Left ventricle myocardium inferior (tissue), 1 donor: ENCODE measurements at regions not wholly inside any gene's neighbourhood (a gene's known extent, or its start where the extent isn't known, plus 50 kb on each side); places are given as distances from the start of the nearest gene placed in this dataset.

Source experiments
- DNase-seq: peaks from one replicate; pipeline ENCODE4 v3.0.0-alpha.2; 2020
- H3K27ac ChIP-seq: fragments of 200-600 bp; replicated peaks from 2 replicates; pipeline ENCODE4 v1.8.0; 2021
- H3K27me3 ChIP-seq: fragments of 200-600 bp; 2 replicates; pipeline ENCODE4 v1.8.0; 2021; ENCODE audit warnings: low read depth
- H3K36me3 ChIP-seq: fragments of 200-600 bp; 2 replicates; pipeline ENCODE4 v1.8.0; 2021
- H3K4me1 ChIP-seq: fragments of 200-600 bp; 2 replicates; pipeline ENCODE4 v1.8.0; 2021
- H3K4me3 ChIP-seq: fragments of 200-600 bp; 2 replicates; pipeline ENCODE4 v1.8.0; 2021; ENCODE audit warnings: mild to moderate bottlenecking, moderate library complexity
- H3K9me3 ChIP-seq: fragments of 200-600 bp; replicated peaks from 2 replicates; pipeline ENCODE4 v1.8.0; 2021
- CTCF ChIP-seq: fragments of 200-600 bp; IDR thresholded peaks from 2 replicates; pipeline ENCODE4 v1.8.0; 2021; ENCODE audit warnings: antibody characterized with exemption, mild to moderate bottlenecking, borderline replicate concordance
- intact Hi-C: fragments of 100-400 bp; cut with micrococcal nuclease; formaldehyde crosslinking; loops from one replicate; pipeline ENCODE4 v1.11.0; 2022
- donor health status: DM: no; HTN: yes; CAD: no; lungs with severe emphysema.

- intact Hi-C loops = no loop called here
- no peak for TF ChIP-seq CTCF
- no peak overlapping the region for H3K27ac ChIP-seq
Observed at GRCh38 chr1:78237364-78237916, 191.7 kb downstream of the GIPC2 start.

GRCh38 chr1:78240191-78240590 is 194.4 kb downstream of the GIPC2 start:
- Histone ChIP-seq H3K27me3 (no peaks in the 10 kb centered on the region), H3K27ac (no peak overlapping the region), H3K9me3 (peaks cover 17% of the 10 kb centered on the region), H3K36me3 (no peaks in the 10 kb centered on the region), H3K4me1 (no peaks in the 10 kb centered on the region), H3K4me3 (no peak overlapping the region)
- DNase-seq = no peak
- no peak for TF ChIP-seq CTCF
- intact Hi-C loops = no loop called here

More at GRCh38 chr1:78237364-78237916, 191.7 kb downstream of the GIPC2 start:
- no peaks in the 10 kb centered on the region for H3K27me3 ChIP-seq
- H3K36me3 ChIP-seq = no peaks in the 10 kb centered on the region
- no peaks in the 10 kb centered on the region for H3K4me1 ChIP-seq
- peaks cover 17% of the 10 kb centered on the region for H3K9me3 ChIP-seq
- no peak for DNase-seq
- H3K4me3 ChIP-seq = no peak overlapping the region

GRCh38 chr1:78240755-78241154 is 195.0 kb downstream of the GIPC2 start:
- no peak for DNase-seq
- intact Hi-C loops = no loop called here
- no peak for TF ChIP-seq CTCF
- Histone ChIP-seq H3K4me1 (no peaks in the 10 kb centered on the region), H3K4me3 (no peak overlapping the region), H3K27ac (no peak overlapping the region), H3K36me3 (no peaks in the 10 kb centered on the region), H3K9me3 (peaks cover 17% of the 10 kb centered on the region), H3K27me3 (no peaks in the 10 kb centered on the region)

GRCh38 chr1:78247079-78247478 is 201.3 kb downstream of the GIPC2 start:
- intact Hi-C loops = no loop called here
- H3K27me3 ChIP-seq = no peaks in the 10 kb centered on the region
- H3K36me3 ChIP-seq = no peaks in the 10 kb centered on the region
- no peak overlapping the region for H3K4me3 ChIP-seq
- H3K4me1 ChIP-seq = no peaks in the 10 kb centered on the region
- DNase-seq = no peak
- TF ChIP-seq CTCF = no peak
- peaks cover 11% of the 10 kb centered on the region for H3K9me3 ChIP-seq
- no peak overlapping the region for H3K27ac ChIP-seq

- Histone ChIP-seq H3K36me3 (no peaks in the 10 kb centered on the region), H3K27me3 (no peaks in the 10 kb centered on the region), H3K27ac (no peak overlapping the region), H3K4me3 (no peak overlapping the region), H3K9me3 (peaks cover 11% of the 10 kb centered on the region), H3K4me1 (no peaks in the 10 kb centered on the region)
- TF ChIP-seq CTCF = no peak
- no peak for DNase-seq
- intact Hi-C loops = no loop called here
Observed at GRCh38 chr1:78250201-78250600, 204.4 kb downstream of the GIPC2 start.

GRCh38 chr1:78254517-78254916 is 208.8 kb downstream of the GIPC2 start:
- Histone ChIP-seq H3K27ac (no peak overlapping the region), H3K36me3 (no peaks in the 10 kb centered on the region), H3K9me3 (peaks cover 9% of the 10 kb centered on the region), H3K4me3 (no peak overlapping the region), H3K4me1 (no peaks in the 10 kb centered on the region), H3K27me3 (no peaks in the 10 kb centered on the region)
- DNase-seq = no peak
- intact Hi-C loops = no loop called here
- no peak for TF ChIP-seq CTCF
